M059J (cell line): ENCODE measurements at regions not wholly inside any gene's neighbourhood (a gene's known extent, or its start where the extent isn't known, plus 50 kb on each side); places are given as distances from the start of the nearest gene placed in this dataset.

Experiments used
- DNase-seq: peaks from one replicate; pipeline ENCODE4 v3.0.0-alpha.2; 2012; ENCODE audit warnings: low read depth

DNA sequence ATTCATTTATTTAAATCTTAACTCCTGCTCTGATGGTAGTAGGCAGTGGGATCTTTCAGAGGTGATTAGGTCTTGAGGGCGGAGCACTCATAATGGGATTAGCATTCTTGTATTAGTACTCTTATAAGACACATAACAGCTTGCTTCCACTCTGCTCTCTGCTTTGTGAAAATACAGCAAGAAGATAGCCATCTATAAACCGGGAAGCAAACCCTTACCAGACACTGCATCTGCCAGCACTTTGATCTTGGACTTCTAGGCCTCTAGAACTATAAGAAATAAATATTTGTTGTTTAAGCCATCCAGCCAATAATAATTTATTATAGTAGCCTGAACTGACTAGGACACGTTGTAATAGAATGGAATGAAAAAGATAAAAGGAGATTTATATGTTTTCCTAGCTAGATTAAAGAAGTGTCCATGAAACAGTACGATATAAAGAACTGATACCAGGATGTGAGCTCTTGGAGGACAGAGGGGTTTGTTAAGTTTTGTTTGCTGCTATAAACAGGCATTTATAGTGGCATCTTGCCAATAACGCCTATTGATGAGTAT, 869.9 kb downstream of the MRPL39 start:
- DNase-seq, result no peak

GRCh38 chr21:24730661-24731060, 876.6 kb downstream of the MRPL39 start:
- DNase-seq, result no peak

GRCh38 chr21:24729568-24729967, 877.7 kb downstream of the MRPL39 start:
- DNase-seq, result no peak

GRCh38 chr21:24727803-24728440, 879.4 kb downstream of the MRPL39 start:
- no peak for DNase-seq

GRCh38 chr21:24716281-24716918, 890.9 kb downstream of the MRPL39 start:
- no peak for DNase-seq

- DNase-seq, result no peak
Observed at GRCh38 chr21:24714646-24715200, 892.6 kb downstream of the MRPL39 start.

GRCh38 chr21:24705201-24705600, 902.1 kb downstream of the MRPL39 start:
- DNase-seq, result no peak

DNA sequence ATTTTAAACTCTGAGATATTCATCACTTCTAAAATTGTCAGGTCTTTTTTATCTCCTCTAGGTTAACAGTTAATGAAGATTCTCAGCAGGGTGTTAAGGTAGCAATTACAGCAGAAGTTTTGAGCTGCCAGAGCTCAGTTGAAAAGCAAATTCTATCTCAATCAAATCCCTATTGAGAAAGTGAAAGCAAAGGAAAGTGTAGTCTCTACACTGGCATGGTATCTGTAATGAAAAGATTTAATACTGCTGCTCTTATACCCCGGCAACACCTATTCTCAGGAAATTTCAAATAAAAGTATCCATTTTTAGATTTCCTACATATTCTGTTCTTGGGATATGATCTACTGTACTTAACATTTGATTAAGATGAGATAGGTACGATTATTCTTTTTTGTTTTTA, 913.5 kb downstream of the MRPL39 start:
- DNase-seq, result no peak

- no peak for DNase-seq
Observed at GRCh38 chr21:24681456-24681855, 925.8 kb downstream of the MRPL39 start.

- DNase-seq, result no peak
Observed at GRCh38 chr21:24671901-24672300, 935.4 kb downstream of the MRPL39 start.

- DNase-seq, result no peak
Observed at GRCh38 chr21:24658926-24659325, 948.4 kb downstream of the MRPL39 start.

- DNase-seq, result no peak
Observed at GRCh38 chr21:24658026-24658425, 949.3 kb downstream of the MRPL39 start.

DNA sequence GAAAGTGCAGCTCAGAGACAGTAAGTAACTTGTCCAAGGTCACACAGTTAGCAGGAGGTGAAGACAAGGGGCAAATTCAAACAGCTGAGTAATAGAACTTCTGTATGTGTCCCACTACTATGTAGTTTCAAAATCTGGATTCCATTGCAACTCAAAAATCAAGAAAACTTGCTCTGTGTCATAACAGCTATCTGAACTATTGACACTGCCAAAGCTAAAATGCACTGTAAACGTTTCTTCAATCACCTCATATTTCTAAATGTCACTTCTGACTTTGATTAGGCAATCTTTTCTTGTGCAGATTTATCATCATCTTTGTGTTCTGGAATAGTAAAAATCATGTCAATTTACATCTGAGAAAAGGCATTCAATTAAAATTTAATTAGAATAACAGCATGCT, 957.6 kb downstream of the MRPL39 start:
- no peak for DNase-seq

DNA sequence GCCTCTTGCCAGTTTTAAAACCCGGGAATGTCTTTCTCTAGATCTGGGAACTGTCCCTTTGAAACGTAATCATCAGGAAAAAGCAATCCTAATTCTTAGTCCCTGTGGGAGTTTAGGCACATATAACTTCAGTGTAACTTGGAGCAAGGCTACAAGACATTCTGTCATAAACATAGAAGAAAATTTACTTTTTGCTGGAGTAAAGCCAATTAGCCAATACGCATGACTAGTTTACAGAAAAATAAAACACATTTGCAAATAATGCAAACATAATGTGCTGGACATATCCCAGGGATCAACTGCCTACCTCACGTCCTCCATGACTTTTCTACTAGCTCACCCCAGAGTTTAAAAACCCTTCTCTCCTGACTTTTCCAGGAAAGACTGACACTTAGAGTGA, 970.6 kb downstream of the MRPL39 start:
- DNase-seq, result no peak

- no peak for DNase-seq
Observed at GRCh38 chr21:24634749-24635148, 972.5 kb downstream of the MRPL39 start.

- no peak for DNase-seq
Observed at GRCh38 chr21:24628536-24628935, 978.7 kb downstream of the MRPL39 start.

DNA sequence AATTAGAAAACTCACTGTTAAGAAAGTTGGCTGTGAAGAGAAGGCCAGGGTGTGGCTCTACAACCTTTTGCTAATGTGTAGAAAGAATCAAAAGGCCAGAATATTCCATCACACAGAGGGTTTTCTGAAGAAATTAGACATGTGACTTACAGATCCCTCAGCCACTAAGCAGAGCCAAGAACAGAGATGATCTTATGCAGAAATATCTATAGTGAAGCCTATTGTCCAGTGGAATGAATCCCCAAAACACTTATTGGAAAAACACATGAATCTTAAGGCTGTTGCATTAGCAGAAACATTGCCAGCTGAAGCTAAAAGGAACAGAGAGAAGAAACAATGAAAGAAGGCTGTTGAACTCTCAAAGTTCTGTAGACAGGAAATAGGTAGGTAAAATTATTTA, 979.2 kb downstream of the MRPL39 start:
- no peak for DNase-seq

DNA sequence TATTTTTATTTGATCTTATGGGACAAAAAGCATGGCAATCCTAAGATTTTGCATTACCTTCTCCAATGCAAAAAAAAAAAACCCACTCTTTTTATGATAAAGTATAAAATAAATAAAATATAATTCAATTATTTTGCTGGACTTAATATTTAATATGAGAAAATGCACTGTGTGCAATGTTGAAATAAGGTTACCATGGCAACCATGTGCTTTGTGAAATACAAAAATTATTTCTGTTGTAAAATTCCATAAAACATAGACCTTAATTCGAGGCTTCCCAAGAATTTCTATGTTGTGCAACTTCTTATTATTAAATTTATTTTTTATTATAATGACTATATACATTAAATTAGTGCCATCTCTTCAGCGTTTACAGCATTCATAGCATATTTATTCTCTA, 989.5 kb downstream of the MRPL39 start:
- no peak for DNase-seq

DNA sequence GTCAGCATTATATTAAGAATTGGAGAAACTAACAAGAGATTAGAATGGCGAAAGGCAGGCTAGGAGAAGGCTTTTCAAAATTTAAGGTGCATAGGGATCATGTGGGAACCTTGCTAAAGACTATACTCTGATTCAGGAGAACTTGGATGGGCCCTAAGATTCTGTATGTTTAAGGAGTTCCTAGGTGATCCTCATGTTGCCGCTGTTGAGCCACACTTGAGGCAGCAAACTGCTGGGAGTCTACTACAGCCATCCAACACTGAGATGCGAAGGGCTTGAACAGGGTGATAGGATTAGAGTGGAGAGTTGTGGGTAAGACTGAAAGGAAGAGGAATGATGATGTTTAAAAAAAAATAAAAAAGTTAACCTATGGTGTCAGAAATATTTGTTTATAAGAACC, 1013.2 kb downstream of the MRPL39 start:
- DNase-seq, result no peak

GRCh38 chr21:24590261-24590660, 1017.0 kb downstream of the MRPL39 start:
- no peak for DNase-seq

DNA sequence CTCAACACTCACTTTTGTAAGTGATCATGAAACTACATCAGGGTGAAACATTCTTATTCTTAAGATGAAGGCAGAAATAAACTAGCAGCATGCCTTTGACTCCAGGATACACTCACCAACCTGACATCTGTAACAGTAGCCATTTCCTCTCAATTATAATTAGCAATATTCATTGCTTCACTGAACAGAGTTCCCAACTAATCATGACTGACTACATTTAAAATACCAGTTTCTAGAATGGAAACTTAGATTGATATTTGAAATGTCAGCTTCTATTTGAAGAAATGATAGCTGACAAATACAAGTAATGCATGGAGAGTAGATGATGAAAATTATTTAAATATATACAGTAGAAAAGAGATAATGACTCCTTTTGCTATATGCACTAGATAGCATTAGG, 1023.8 kb downstream of the MRPL39 start:
- DNase-seq, result no peak

DNA sequence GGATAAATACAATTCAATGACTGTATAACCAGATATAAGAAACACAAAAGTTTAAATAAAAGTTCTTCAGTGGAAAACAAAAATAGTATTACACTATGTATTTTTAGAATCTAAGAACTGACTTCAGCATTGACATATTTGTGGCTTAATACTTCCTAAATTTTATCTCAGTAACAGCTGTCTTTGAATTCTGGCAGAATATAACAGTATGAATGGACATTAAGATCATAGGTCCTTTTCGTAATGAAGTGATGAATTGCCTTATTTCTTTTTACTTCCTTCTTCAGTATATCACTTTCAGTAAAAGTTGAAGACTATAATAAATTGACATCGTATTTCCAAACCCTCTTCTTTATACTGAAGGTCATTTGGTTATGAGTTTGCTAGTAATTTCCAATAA, 1030.0 kb downstream of the MRPL39 start:
- DNase-seq, result no peak

GRCh38 chr21:24561291-24561690, 1046.0 kb downstream of the MRPL39 start:
- DNase-seq, result no peak
